HUES48 (cell line): ENCODE measurements at regions not wholly inside any gene's neighbourhood (a gene's known extent, or its start where the extent isn't known, plus 50 kb on each side); places are given as distances from the start of the nearest gene placed in this dataset.

Experiments
- H3K27ac ChIP-seq: one replicate; pipeline ENCODE4 v1.7.0; 2013; ENCODE audit warnings: low read depth, low read length, inconsistent platforms
- H3K27me3 ChIP-seq: 2 replicates; pipeline ENCODE4 v1.6.1; 2013; ENCODE audit warnings: mild to moderate bottlenecking, low read length; ENCODE audit not compliant: control insufficient read depth, insufficient read depth
- H3K36me3 ChIP-seq: 2 replicates; pipeline ENCODE4 v1.6.1; 2013; ENCODE audit warnings: low read length; ENCODE audit not compliant: control insufficient read depth, insufficient read depth
- H3K4me1 ChIP-seq: 2 replicates; pipeline ENCODE4 v1.6.1; 2013; ENCODE audit warnings: mild to moderate bottlenecking, low read length; ENCODE audit not compliant: control insufficient read depth, insufficient read depth
- H3K4me3 ChIP-seq: 2 replicates; pipeline ENCODE4 v1.5.1; 2013; ENCODE audit warnings: mild to moderate bottlenecking, low read depth, low read length
- H3K9ac ChIP-seq: 2 replicates; pipeline ENCODE4 v1.6.1; 2013; ENCODE audit warnings: mild to moderate bottlenecking, low read depth, low read length, moderate library complexity
- H3K9me3 ChIP-seq: 2 replicates; pipeline ENCODE4 v1.6.1; 2013; ENCODE audit warnings: low read length; ENCODE audit not compliant: control insufficient read depth, insufficient read depth

- Histone ChIP-seq H3K4me3 (no peak overlapping the region), H3K4me1 (no peaks in the 10 kb centered on the region), H3K9ac (no peak overlapping the region), H3K36me3 (no peaks in the 10 kb centered on the region), H3K27ac (no peak overlapping the region), H3K27me3 (no peaks in the 10 kb centered on the region), H3K9me3 (no peaks in the 10 kb centered on the region)
Observed at GRCh38 chr2:16260041-16260830, 319.9 kb downstream of the MYCN start.

- Histone ChIP-seq H3K36me3 (no peaks in the 10 kb centered on the region), H3K27ac (no peak overlapping the region), H3K9ac (no peak overlapping the region), H3K27me3 (no peaks in the 10 kb centered on the region), H3K4me3 (no peak overlapping the region), H3K9me3 (no peaks in the 10 kb centered on the region), H3K4me1 (no peaks in the 10 kb centered on the region)
Observed at GRCh38 chr2:16259010-16259409, 318.7 kb downstream of the MYCN start.

GRCh38 chr2:16258350-16258749, 318.0 kb downstream of the MYCN start:
- no peak overlapping the region for H3K4me3 ChIP-seq
- no peaks in the 10 kb centered on the region for H3K4me1 ChIP-seq
- no peaks in the 10 kb centered on the region for H3K27me3 ChIP-seq
- H3K27ac ChIP-seq: no peak overlapping the region
- H3K36me3 ChIP-seq: no peaks in the 10 kb centered on the region
- H3K9ac ChIP-seq: no peak overlapping the region
- H3K9me3 ChIP-seq: no peaks in the 10 kb centered on the region

- H3K4me3 ChIP-seq: no peak overlapping the region
- H3K27me3 ChIP-seq: no peaks in the 10 kb centered on the region
- no peaks in the 10 kb centered on the region for H3K9me3 ChIP-seq
- no peak overlapping the region for H3K9ac ChIP-seq
- no peak overlapping the region for H3K27ac ChIP-seq
- no peaks in the 10 kb centered on the region for H3K4me1 ChIP-seq
- H3K36me3 ChIP-seq: no peaks in the 10 kb centered on the region
Observed at GRCh38 chr2:16257322-16258028, 317.1 kb downstream of the MYCN start.

DNA sequence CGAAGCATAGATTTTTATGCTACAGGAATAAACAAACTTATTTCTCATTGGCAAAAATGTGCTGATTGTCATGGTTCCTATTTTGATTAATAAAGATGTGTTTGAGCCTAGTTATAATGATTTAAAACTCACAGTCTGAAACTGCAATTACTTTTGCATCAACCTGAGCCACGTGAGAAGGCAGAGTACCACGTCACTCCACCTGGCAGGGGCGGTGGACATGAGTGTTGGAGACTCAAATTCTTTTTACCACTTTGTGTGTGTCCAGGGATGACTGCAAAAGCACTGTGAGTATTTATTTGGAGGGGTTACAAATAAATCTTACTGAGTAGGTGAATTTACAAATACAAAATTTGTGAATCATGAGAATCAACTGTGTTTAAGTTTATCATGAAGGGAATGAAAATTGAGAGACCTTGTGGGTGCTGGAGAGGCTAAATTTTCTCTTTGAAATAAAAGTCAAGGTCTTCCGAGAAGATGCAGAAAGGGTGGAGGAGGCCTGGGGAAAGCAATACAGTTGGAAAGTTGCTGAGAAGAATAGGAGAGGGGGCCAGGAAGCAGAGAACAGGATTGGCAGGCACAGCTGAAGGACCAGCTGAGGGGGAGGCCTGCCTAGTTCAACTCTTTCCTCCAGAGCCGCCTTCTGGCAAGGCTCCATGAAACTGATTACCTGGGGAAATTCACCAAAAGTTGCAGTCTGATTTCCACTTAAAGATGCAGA, 316.4 kb downstream of the MYCN start:
- no peaks in the 10 kb centered on the region for H3K27me3 ChIP-seq

GRCh38 chr2:16255120-16255519, 314.8 kb downstream of the MYCN start:
- Histone ChIP-seq H3K9me3 (no peaks in the 10 kb centered on the region), H3K27ac (no peak overlapping the region), H3K36me3 (no peaks in the 10 kb centered on the region), H3K27me3 (no peaks in the 10 kb centered on the region), H3K9ac (no peak overlapping the region), H3K4me3 (no peak overlapping the region), H3K4me1 (no peaks in the 10 kb centered on the region)

More for the DNA sequence above, 316.4 kb downstream of the MYCN start:
- Histone ChIP-seq H3K36me3 (no peaks in the 10 kb centered on the region), H3K4me3 (no peak overlapping the region), H3K27ac (no peak overlapping the region), H3K4me1 (no peaks in the 10 kb centered on the region), H3K9me3 (no peaks in the 10 kb centered on the region), H3K9ac (no peak overlapping the region)

GRCh38 chr2:16254356-16254965, 314.1 kb downstream of the MYCN start:
- H3K4me3 ChIP-seq: no peak overlapping the region
- H3K36me3 ChIP-seq: no peaks in the 10 kb centered on the region
- H3K27me3 ChIP-seq: no peaks in the 10 kb centered on the region
- no peak overlapping the region for H3K9ac ChIP-seq
- H3K4me1 ChIP-seq: peaks cover 2% of the 10 kb centered on the region; the same call in 1 of the 2 replicates
- no peaks in the 10 kb centered on the region for H3K9me3 ChIP-seq
- H3K27ac ChIP-seq: no peak overlapping the region

DNA sequence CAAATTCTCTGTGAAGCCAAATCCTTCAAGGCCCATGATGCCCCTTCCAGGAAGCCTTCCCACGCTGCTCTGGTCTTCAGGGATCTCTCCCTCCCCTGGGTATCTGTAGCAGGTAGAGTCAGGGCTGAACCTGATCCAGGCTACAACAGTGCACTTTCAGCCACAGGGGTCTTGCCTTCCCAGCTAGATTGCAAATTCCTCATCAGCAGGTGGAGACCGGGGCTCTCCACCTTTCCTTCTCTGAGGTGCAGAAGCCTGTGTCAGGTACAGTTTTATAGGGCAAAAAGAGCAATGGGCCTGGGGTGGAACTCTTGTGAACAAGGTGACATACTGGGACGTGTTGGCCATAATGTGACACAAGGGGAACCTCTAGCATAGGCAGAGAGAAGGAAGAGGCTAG, 312.9 kb downstream of the MYCN start:
- Histone ChIP-seq H3K27me3 (no peaks in the 10 kb centered on the region), H3K4me3 (no peak overlapping the region), H3K4me1 (peaks cover 9% of the 10 kb centered on the region), H3K9me3 (no peaks in the 10 kb centered on the region), H3K27ac (no peak overlapping the region), H3K36me3 (no peaks in the 10 kb centered on the region), H3K9ac (no peak overlapping the region)

- Histone ChIP-seq H3K4me3 (no peak overlapping the region), H3K27ac (no peak overlapping the region), H3K9me3 (no peaks in the 10 kb centered on the region), H3K4me1 (peaks cover 9% of the 10 kb centered on the region), H3K36me3 (no peaks in the 10 kb centered on the region), H3K9ac (no peak overlapping the region), H3K27me3 (no peaks in the 10 kb centered on the region)
Observed at GRCh38 chr2:16252891-16253290, 312.5 kb downstream of the MYCN start.

GRCh38 chr2:16252251-16252650, 311.9 kb downstream of the MYCN start:
- no peaks in the 10 kb centered on the region for H3K36me3 ChIP-seq
- H3K9ac ChIP-seq: no peak overlapping the region
- no peaks in the 10 kb centered on the region for H3K9me3 ChIP-seq
- H3K27ac ChIP-seq: no peak overlapping the region
- no peak overlapping the region for H3K4me3 ChIP-seq
- peaks cover 9% of the 10 kb centered on the region for H3K4me1 ChIP-seq
- no peaks in the 10 kb centered on the region for H3K27me3 ChIP-seq
